ENCODE measurements at regions not wholly inside any gene's neighbourhood (a gene's known extent, or its start where the extent isn't known, plus 50 kb on each side); places are given as distances from the start of the nearest gene placed in this dataset.

DNA sequence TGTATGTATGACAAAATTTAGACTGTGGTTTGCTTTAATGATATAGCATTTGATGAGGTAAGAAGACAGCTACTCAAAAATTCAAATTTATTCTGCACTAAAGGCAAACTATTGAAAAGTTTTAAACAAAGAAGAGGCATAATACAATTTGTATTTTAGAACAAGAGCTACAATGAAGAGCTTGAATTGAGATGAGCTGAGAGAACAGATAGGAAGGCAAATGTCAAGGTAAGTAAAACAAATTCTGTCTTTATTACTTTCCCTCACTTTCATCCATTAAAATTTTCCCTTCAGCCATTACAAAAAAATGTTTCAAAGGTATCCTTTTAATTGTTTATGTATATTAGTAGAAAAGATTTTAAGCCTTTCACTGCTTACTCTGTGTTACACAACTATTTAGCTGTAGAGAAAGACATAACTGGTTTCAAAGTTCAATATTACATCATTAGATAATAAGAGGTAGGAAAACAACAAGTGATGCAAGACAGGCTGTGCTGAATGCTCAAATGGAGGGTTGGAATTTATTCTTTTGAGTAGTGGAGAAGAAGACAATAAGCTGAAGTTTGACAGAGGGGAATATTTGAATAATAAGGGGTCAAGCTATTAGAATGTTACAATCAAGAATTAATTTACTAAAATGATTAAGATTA lies 1334.1 kb downstream of the FSCB start:
- no peak overlapping the region for H3K4me3 Mint-ChIP-seq

DNA sequence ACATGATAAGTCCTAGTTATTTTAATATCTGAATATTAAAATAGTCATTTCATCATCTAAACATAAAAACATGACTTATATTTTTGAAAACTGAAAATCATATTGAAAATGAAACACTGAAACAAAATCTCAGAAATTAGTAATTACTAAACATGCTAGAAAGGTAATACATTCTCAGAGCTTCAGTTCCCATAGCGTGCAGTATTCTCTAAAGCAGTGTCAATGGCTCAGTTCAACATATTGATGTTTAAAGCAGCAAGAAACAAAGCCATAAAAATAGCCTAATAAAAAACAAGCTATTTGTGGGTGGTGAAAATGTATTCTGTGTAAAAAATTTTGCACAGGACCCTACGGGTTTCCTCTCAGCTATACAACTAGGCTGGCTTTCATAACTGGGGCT lies 1337.4 kb downstream of the FSCB start:
- H3K27me3 Mint-ChIP-seq = no peaks in the 10 kb centered on the region
- TF ChIP-seq CTCF (IDR thresholded peaks at IDR 0.05) = no peak
- POLR2A ChIA-PET = no interaction called here

More for the DNA sequence above, 1334.1 kb downstream of the FSCB start:
- DNase-seq (no peak), ATAC-seq (ENCODE audit: low read depth) (no peak)
- Mint-ChIP-seq H3K9me3 (peaks cover 3% of the 10 kb centered on the region), H3K27me3 (no peaks in the 10 kb centered on the region), H3K27ac (no peak overlapping the region), H3K36me3 (ENCODE audit: low read depth) (no peaks in the 10 kb centered on the region), H3K4me1 (no peaks in the 10 kb centered on the region)
- ChIA-PET CTCF (no interaction called here), POLR2A (no interaction called here)
- intact Hi-C loops (cut with micrococcal nuclease) = no loop called here
- no peak for TF ChIP-seq CTCF (IDR thresholded peaks at IDR 0.05)

GRCh38 chr14:43168371-43168925 lies 1338.6 kb downstream of the FSCB start:
- no peak for DNase-seq
- no peaks in the 10 kb centered on the region for H3K27me3 Mint-ChIP-seq

More for the DNA sequence above, 1337.4 kb downstream of the FSCB start:
- H3K9me3 Mint-ChIP-seq = peaks cover 3% of the 10 kb centered on the region
- CTCF ChIA-PET = no interaction called here
- DNase-seq (no peak), ATAC-seq (ENCODE audit: low read depth) (no peak)
- no peaks in the 10 kb centered on the region for H3K4me1 Mint-ChIP-seq
- no peaks in the 10 kb centered on the region for H3K36me3 Mint-ChIP-seq (ENCODE audit: low read depth)
- H3K27ac Mint-ChIP-seq = no peak overlapping the region
- intact Hi-C loops (cut with micrococcal nuclease) = no loop called here
- no peak overlapping the region for H3K4me3 Mint-ChIP-seq

DNA sequence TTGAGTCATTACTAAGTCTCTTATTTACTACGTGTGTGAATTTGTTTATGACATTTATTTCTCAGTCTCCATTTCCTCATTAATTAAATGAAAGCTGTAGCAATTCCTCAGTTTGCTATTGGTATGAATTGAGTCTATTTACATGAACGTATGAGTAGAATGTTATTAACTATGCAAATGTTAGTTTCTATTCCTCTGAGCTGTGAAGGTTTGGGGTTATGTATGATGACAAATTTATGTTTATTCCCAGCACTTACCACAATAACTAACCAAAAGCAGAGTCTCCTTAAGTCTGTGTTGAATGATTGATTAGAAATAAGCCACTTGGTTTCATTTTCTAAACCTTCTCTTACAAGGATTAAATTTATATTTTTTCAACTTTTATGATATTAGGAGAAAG lies 1340.9 kb downstream of the FSCB start:
- intact Hi-C loops (cut with micrococcal nuclease) = no loop called here
- ATAC-seq (ENCODE audit: low read depth) (no peak), DNase-seq (no peak)
- peaks cover under 1% of the 10 kb centered on the region for H3K9me3 Mint-ChIP-seq
- H3K27ac Mint-ChIP-seq = no peak overlapping the region
- no peak overlapping the region for H3K4me3 Mint-ChIP-seq
- TF ChIP-seq CTCF (IDR thresholded peaks at IDR 0.05) = no peak
- no peaks in the 10 kb centered on the region for H3K27me3 Mint-ChIP-seq
- ChIA-PET POLR2A (no interaction called here), CTCF (no interaction called here)
- H3K36me3 Mint-ChIP-seq (ENCODE audit: low read depth) = no peaks in the 10 kb centered on the region
- peaks cover 3% of the 10 kb centered on the region for H3K4me1 Mint-ChIP-seq

More at GRCh38 chr14:43168371-43168925, 1338.6 kb downstream of the FSCB start:
- ChIA-PET CTCF (no interaction called here), POLR2A (no interaction called here)
- Mint-ChIP-seq H3K27ac (no peak overlapping the region), H3K4me3 (no peak overlapping the region), H3K36me3 (ENCODE audit: low read depth) (no peaks in the 10 kb centered on the region), H3K9me3 (peaks cover 3% of the 10 kb centered on the region), H3K4me1 (no peaks in the 10 kb centered on the region)
- ATAC-seq (ENCODE audit: low read depth) = no peak
- no peak for TF ChIP-seq CTCF (IDR thresholded peaks at IDR 0.05)
- intact Hi-C loops (cut with micrococcal nuclease) = no loop called here

DNA sequence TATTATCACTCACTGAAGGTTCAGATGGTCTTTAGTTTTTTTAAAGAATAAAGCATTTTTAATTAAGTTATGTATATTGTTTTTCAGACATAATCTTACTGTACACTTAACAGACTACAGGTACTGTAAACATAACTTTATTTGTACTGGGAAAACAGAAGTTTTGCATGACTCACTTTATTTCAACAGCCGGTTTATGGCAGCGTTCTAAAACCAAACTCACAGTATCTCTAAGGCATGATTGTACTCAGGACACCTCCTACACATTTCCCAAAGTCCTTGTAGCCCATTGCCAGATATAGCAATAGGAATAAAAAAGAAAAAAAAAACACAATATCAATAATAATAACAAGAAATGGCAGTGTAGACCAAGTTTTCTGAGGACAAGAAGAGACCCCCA lies 1341.4 kb downstream of the FSCB start:
- no peak for DNase-seq
- Mint-ChIP-seq H3K9me3 (no peaks in the 10 kb centered on the region), H3K4me3 (no peak overlapping the region), H3K27ac (no peak overlapping the region), H3K4me1 (peaks cover 3% of the 10 kb centered on the region), H3K27me3 (no peaks in the 10 kb centered on the region), H3K36me3 (ENCODE audit: low read depth) (no peaks in the 10 kb centered on the region)
- no peak for TF ChIP-seq CTCF (IDR thresholded peaks at IDR 0.05)
- CTCF ChIA-PET = no interaction called here
- intact Hi-C loops (cut with micrococcal nuclease) = no loop called here
- no peak for ATAC-seq (ENCODE audit: low read depth)
- POLR2A ChIA-PET = no interaction called here
